OCI-LY7 (cell line): ENCODE measurements at regions not wholly inside any gene's neighbourhood (a gene's known extent, or its start where the extent isn't known, plus 50 kb on each side); places are given as distances from the start of the nearest gene placed in this dataset.

Experiments used
- BruUV-seq: library from RNA; stranded (reverse); fragments of 400-500 nt; replicated peaks from 2 replicates; lab custom pipeline; 2021; lab: Mats Ljungman, UMichigan
- CTCF ChIA-PET: fragments of 300-600 bp; sonication (Branson Sonifier 250); formaldehyde crosslinking; loops from one replicate; lab custom pipeline; 2022; ENCODE audit warnings: antibody characterized with exemption; ENCODE audit not compliant: unreplicated experiment; lab: Charles Lee
- POLR2A ChIA-PET: fragments of 300-600 bp; sonication (Branson Sonifier 250); formaldehyde crosslinking; loops from one replicate; lab custom pipeline; 2022; ENCODE audit warnings: antibody characterized with exemption; lab: Charles Lee
- DNase-seq: peaks from one replicate; pipeline ENCODE4 v3.0.0-alpha.2; 2015; ENCODE audit warnings: low spot score
- H2AFZ ChIP-seq: fragments of 200-600 bp; sonication (generic), shearing (Covaris generic); 2 replicates; pipeline ENCODE4 v1.6.1; 2014; ENCODE audit warnings: mild to moderate bottlenecking, antibody characterized with exemption, low read length, moderate library complexity
- H3K27ac ChIP-seq: fragments of 200-600 bp; sonication (generic); 2 replicates; pipeline ENCODE4 v1.5.1; 2014; ENCODE audit warnings: mixed run types, low read depth, mild to moderate bottlenecking, moderate library complexity, low read length, inconsistent platforms; ENCODE audit not compliant: poor library complexity, severe bottlenecking
- H3K36me3 ChIP-seq: fragments of 200-600 bp; sonication (generic); 2 replicates; pipeline ENCODE4 v1.6.1; 2014; ENCODE audit warnings: mild to moderate bottlenecking, antibody characterized with exemption, low read length, moderate library complexity, mixed read lengths; ENCODE audit not compliant: insufficient read depth
- H3K4me1 ChIP-seq: fragments of 200-600 bp; sonication (generic); 2 replicates; pipeline ENCODE4 v1.5.1; 2014; ENCODE audit warnings: mild to moderate bottlenecking, low read length; ENCODE audit not compliant: insufficient read depth, poor library complexity, severe bottlenecking
- H3K4me2 ChIP-seq: fragments of 200-600 bp; sonication (generic); 2 replicates; pipeline ENCODE4 v1.6.1; 2014; ENCODE audit warnings: mild to moderate bottlenecking, low read length
- H3K4me3 ChIP-seq: fragments of 200-600 bp; sonication (generic); 2 replicates; pipeline ENCODE4 v1.5.1; 2014; ENCODE audit warnings: mild to moderate bottlenecking, low read depth, low read length; ENCODE audit not compliant: poor library complexity, severe bottlenecking
- H3K79me2 ChIP-seq: fragments of 200-600 bp; sonication (generic); 2 replicates; pipeline ENCODE4 v1.6.1; 2016; ENCODE audit warnings: low read depth, mild to moderate bottlenecking, low read length, moderate library complexity, mixed read lengths; ENCODE audit not compliant: insufficient read depth
- H3K9me2 ChIP-seq: fragments of 200-600 bp; sonication (generic); 2 replicates; pipeline ENCODE4 v1.6.1; 2016; ENCODE audit warnings: mild to moderate bottlenecking, low read length, mixed read lengths; ENCODE audit not compliant: insufficient read depth
- H3K9me3 ChIP-seq: fragments of 200-600 bp; sonication (generic); 2 replicates; pipeline ENCODE4 v1.6.1; 2014; ENCODE audit warnings: mild to moderate bottlenecking, mixed run types, low read length, mixed read lengths
- H4K20me1 ChIP-seq: fragments of 200-600 bp; sonication (generic); 2 replicates; pipeline ENCODE4 v1.6.1; 2014; ENCODE audit warnings: mild to moderate bottlenecking, antibody characterized with exemption, low read length, moderate library complexity, mixed read lengths; ENCODE audit not compliant: insufficient read depth
- EZH2phosphoT487 ChIP-seq: fragments of 200-600 bp; sonication (generic); IDR thresholded peaks from 2 replicates; pipeline ENCODE4 v1.6.1; 2018; ENCODE audit warnings: low read depth, borderline replicate concordance, mild to moderate bottlenecking, mixed run types, antibody characterized with exemption, low read length, moderate library complexity, mixed read lengths
- intact Hi-C: fragments of 100-400 bp; cut with micrococcal nuclease; formaldehyde crosslinking; loops from one replicate; pipeline ENCODE4 v1.10.0; 2022; ENCODE audit not compliant: unreplicated experiment
- TF ChIP-seq, protein P1 (sequence below): fragments of 200-600 bp; sonication (generic); conservative IDR thresholded peaks from 2 replicates; pipeline ENCODE4 v1.5.1; 2014; ENCODE audit warnings: mild to moderate bottlenecking, antibody characterized with exemption, low read length, moderate library complexity, mixed read lengths

DNA sequence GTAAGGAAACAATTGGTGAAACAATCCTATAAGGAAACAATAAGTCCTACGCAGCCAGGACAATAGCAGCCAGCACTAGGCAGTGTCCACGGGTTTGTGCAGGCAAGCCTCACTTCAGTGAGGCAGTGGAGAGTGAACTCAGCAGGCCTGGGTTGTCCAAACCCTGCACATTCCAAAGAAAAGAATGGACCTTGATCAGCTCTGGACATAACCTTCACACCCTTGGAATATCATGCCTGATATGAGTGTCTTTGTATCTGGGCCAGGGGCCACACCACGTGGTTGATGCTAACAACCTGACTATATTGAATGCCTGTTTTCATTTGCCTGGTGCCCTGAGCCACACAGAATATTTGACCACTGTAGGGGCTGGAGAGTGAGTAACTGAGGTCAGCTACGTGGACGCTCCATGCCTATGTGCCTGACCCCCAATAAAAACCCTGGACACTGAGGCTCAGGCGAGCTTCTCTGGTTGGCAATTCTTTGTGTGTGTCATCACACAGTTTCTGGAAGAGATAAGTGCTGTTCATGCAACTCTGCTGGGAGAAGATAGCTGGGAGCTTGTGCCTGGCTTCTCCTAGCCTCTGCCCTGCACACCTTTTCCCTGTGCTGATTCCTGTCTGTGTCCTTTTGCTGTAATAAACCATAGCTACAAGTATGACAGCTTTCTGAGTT is 81.4 kb upstream of the NCOR2 start:
- H3K79me2 ChIP-seq, result no peaks in the 10 kb centered on the region
- intact Hi-C loops, result no loop called here
- no peak overlapping the region for H2AFZ ChIP-seq
- ChIA-PET CTCF (no interaction called here), POLR2A (no interaction called here)
- no peaks in the 10 kb centered on the region for H3K4me1 ChIP-seq
- H3K4me2 ChIP-seq, result no peak overlapping the region
- DNase-seq, result no peak
- H3K9me3 ChIP-seq, result no peaks in the 10 kb centered on the region
- no peaks in the 10 kb centered on the region for H3K36me3 ChIP-seq
- H3K9me2 ChIP-seq, result no peaks in the 10 kb centered on the region
- TF ChIP-seq, protein P1, sequence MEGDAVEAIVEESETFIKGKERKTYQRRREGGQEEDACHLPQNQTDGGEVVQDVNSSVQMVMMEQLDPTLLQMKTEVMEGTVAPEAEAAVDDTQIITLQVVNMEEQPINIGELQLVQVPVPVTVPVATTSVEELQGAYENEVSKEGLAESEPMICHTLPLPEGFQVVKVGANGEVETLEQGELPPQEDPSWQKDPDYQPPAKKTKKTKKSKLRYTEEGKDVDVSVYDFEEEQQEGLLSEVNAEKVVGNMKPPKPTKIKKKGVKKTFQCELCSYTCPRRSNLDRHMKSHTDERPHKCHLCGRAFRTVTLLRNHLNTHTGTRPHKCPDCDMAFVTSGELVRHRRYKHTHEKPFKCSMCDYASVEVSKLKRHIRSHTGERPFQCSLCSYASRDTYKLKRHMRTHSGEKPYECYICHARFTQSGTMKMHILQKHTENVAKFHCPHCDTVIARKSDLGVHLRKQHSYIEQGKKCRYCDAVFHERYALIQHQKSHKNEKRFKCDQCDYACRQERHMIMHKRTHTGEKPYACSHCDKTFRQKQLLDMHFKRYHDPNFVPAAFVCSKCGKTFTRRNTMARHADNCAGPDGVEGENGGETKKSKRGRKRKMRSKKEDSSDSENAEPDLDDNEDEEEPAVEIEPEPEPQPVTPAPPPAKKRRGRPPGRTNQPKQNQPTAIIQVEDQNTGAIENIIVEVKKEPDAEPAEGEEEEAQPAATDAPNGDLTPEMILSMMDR, result no peak
- TF ChIP-seq EZH2phosphoT487, result no peak
- no peak overlapping the region for H3K27ac ChIP-seq
- H4K20me1 ChIP-seq, result no peaks in the 10 kb centered on the region
- no peak overlapping the region for H3K4me3 ChIP-seq
- BruUV-seq, result no TSS peak

DNA sequence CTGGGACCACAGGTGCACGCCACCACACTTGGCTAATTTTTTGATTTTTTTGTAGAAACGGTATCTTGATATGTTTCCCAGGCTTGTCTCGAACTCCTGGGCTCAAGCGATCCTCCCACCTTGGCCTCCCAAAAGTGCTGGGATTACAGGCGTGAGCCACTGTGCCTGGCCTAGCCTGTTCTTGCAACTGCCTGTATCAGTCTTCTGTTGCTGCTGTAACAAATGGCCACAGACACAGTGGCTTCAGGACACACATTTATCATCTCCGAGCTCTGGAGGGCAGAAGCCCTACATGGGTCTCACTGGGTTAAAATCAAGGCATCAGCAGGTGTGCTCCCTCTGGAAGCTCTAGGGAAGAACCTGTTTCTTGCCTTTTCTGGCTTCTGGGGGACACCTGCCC is 79.9 kb upstream of the NCOR2 start:
- BruUV-seq, result no TSS peak
- intact Hi-C loops, result no loop called here
- POLR2A ChIA-PET, result no interaction called here

More for the DNA sequence above, 79.9 kb upstream of the NCOR2 start:
- no peak overlapping the region for H2AFZ ChIP-seq
- no peaks in the 10 kb centered on the region for H3K9me3 ChIP-seq
- no peak for DNase-seq
- no peaks in the 10 kb centered on the region for H3K36me3 ChIP-seq
- no peaks in the 10 kb centered on the region for H4K20me1 ChIP-seq
- no peak overlapping the region for H3K4me3 ChIP-seq
- H3K27ac ChIP-seq, result no peak overlapping the region
- no peaks in the 10 kb centered on the region for H3K79me2 ChIP-seq
- CTCF ChIA-PET, result interaction anchor here (1.1 kb wide), 1 partner anchor 69 kb away, joined by 3 read pairs; no protein-coding TSS in a partner anchor
- no peak overlapping the region for H3K4me2 ChIP-seq
- H3K4me1 ChIP-seq, result no peaks in the 10 kb centered on the region
- H3K9me2 ChIP-seq, result no peaks in the 10 kb centered on the region
- TF ChIP-seq, protein P1, result no peak
- no peak for TF ChIP-seq EZH2phosphoT487
